HG02610 (cell line): ENCODE measurements at regions not wholly inside any gene's neighbourhood (a gene's known extent, or its start where the extent isn't known, plus 50 kb on each side); places are given as distances from the start of the nearest gene placed in this dataset.
"Not testable (repeated sequence)": the region's sequence is repeated elsewhere in the genome, so short reads cannot be mapped to it uniquely, and the experiment has no call there.

Experiments
- ATAC-seq: cut with Tn5 transposase; IDR thresholded peaks from one replicate; pipeline ENCODE4 v1.9.1; 2021; ENCODE audit warnings: mild to moderate bottlenecking, moderate library complexity; ENCODE audit not compliant: unreplicated experiment

DNA sequence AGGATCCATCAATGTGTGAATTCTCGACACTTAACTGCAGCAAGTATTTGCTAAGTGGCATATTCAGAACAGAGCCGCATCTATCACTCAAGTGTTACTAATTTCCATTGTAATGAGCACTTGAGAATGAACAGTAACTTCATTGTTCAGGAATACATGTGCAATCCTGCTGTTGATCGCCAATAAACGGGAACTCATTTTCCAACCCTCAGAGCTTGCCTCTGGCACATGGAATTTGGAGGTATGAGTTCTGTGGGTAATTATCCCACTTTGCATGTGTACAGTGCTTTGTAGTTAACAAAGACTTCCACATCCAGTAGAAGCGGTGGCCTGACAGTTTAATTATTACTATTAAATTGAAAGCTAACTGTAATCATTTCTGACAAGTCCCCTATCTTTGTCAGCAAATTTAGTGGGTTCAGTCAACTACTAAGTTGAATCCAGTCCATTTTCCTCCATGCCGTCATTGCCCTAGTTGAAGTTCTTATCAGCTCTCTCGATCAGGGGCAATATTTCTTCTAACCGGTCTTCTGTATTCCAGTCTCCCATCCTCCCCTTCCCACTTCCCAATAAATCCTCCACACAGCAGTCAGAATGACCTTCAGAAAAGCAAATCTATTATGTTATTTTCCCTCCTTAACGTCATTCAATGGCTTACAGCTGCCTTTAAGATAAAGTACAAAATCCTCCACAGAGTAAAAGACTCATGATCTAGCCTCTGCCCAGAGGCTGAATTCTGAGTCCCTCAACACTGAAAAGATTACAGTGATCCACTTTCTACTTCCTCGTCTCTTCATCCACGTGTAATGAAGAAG, 62.4 kb upstream of the GBA3 start:
- not testable (repeated sequence) for ATAC-seq

DNA sequence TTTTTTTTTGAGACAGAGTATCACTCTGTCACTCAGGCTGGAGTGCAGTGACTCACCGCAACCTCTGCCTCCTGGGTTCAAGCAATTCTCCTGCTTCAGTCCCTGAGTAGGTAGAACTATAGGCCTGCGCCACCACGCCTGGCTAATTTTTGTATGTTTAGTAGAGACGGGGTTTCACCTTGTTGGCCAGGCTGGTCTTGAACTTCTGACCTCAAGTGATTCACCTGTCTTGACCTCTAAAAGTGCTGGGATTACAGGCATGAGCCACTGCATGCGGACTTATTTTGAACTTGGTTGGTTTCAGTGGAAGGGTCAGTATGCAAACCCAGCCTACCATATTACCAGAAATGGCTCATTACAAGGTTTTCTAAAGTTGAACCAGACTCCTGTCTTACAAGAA, 61.6 kb upstream of the GBA3 start:
- not testable (repeated sequence) for ATAC-seq

DNA sequence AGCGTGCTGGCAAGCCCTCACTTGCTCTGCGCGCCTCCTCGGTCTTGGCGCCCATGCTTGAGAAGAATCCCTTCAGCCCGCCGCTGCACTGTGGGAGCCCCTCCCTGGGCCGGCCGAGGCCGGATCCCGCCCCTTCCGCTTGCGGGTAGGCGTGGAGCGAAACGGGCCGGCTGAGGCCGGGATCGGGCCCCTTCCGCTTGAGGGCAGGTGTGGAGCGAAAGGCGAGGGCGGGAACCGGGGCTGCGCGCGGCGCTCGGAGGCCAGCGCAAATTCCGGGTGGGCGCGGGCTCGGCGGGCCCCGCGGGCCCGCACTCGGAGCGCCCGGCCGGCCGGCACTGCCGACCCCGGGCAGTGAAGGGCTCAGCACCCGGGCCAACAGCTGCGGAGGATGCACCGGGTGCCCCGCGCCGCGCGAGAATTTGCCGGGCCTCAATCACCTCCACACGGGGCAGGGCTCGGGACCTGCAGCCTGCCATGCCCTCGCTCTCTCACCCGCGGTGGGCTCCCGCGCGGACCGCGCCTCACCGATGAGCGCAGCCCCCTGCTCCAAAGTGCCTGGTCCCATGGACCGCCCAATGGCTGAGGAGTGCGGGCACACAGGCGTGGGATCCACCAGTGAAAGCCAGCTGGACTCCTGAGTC, 58.1 kb upstream of the GBA3 start:
- ATAC-seq = no peak

DNA sequence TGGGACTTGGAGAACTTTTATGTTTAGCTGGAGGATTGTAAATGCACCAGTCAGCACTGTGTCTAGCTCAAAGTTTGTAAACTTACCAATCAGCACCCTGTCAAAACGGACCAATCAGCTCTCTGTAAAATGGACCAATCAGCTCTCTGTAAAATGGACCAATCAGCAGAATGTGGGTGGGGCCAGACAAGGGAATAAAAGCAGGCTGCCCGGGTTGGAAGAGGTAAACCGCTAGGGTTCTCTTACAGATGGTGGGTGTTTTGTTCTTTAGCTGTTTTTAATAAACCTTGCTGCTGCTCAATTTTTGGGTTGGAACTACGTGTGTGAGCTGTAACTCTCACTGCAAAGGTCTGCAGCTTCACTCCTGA, 57.6 kb upstream of the GBA3 start:
- not testable (repeated sequence) for ATAC-seq

DNA sequence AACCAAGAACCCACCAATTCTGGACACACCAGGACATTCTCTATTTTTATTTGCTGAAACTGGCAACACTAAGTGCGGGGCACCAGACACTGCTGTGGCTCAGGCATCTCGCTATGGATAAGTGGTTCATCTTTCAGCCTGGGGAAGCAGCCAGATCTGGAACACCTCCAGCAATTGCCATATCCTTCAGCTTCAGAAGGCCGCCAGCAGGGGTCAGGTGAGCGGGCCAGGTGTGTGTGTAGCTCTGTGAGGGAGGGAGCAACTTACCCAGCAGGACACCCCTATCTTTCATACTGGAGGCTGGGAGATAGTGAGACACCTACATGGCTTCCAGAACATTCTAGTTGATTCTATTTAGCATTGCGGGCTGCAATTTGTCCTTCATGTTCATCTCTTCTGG, 57.0 kb upstream of the GBA3 start:
- ATAC-seq = no peak

DNA sequence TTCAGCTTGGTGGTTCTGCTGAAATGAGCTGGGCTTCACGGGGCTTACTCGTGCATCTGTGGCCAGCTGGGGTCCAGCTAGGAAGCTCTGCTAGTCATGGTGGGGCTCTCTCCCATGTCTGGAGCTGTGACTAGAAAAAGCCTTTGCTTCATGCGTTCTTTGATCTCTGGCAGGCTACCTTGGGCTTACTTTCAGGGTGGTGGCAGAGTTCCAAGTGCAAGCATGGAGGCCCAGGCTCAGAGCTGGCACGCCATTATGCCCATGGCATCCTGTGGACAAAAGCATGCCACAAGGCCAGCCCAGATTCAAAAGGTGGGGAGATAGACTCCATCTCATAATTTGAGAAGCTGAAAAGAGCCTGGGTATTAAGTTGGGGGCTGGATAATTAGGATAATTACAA, 55.4 kb upstream of the GBA3 start:
- ATAC-seq = no peak
